ENCODE measurements at regions not wholly inside any gene's neighbourhood (a gene's known extent, or its start where the extent isn't known, plus 50 kb on each side); places are given as distances from the start of the nearest gene placed in this dataset.

- TF ChIP-seq, protein P1, sequence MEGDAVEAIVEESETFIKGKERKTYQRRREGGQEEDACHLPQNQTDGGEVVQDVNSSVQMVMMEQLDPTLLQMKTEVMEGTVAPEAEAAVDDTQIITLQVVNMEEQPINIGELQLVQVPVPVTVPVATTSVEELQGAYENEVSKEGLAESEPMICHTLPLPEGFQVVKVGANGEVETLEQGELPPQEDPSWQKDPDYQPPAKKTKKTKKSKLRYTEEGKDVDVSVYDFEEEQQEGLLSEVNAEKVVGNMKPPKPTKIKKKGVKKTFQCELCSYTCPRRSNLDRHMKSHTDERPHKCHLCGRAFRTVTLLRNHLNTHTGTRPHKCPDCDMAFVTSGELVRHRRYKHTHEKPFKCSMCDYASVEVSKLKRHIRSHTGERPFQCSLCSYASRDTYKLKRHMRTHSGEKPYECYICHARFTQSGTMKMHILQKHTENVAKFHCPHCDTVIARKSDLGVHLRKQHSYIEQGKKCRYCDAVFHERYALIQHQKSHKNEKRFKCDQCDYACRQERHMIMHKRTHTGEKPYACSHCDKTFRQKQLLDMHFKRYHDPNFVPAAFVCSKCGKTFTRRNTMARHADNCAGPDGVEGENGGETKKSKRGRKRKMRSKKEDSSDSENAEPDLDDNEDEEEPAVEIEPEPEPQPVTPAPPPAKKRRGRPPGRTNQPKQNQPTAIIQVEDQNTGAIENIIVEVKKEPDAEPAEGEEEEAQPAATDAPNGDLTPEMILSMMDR (conservative IDR thresholded peaks at IDR 0.05; ENCODE audit: low read depth, low read length) = no peak
- no peak for TF ChIP-seq EZH2 (IDR thresholded peaks at IDR 0.05; ENCODE audit: borderline replicate concordance, low read depth, low read length, poor library complexity, severe bottlenecking)
These were observed 370.8 kb upstream of the RIOK2 start for GRCh38 chr5:97553604-97554452.
